ENCODE measurements at regions not wholly inside any gene's neighbourhood (a gene's known extent, or its start where the extent isn't known, plus 50 kb on each side); places are given as distances from the start of the nearest gene placed in this dataset.

DNA sequence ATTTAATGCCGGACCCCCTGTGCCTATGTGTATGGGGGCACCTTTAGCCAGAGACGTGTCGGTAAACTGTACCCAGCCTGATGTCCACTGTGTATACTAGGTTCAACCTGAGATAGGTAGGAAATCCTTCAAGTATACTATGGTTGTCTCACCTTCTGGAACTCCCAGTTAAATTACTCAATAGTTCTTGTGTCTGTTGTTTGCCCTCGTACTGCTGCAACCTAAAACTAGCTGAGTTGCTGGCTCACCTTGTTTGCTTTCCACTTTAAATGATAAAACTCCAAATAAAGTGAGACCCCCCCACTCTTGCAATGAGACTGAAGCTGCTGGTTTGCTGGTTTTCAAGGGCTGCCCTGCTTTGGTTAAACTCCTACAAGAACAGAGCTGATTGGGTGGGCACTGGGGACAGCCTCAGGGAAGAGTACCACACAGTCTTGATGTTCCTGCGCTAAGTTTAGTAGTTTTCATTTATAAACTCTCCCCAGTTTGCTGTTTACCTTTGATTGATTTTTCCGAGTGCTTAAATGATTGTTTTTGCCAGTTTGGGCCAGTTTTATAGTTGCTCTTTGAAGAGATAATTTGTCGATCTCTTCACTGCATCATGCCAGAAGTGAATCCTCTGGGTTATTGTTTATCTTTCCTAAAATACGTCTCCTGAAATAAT, 1281.8 kb upstream of the MAP3K7 start:
- Histone ChIP-seq H3K27ac (ENCODE audit: low read depth in 1 of 2, low read length in 2 of 2) (no peak overlapping the region), H3K4me3 (ENCODE audit: low read depth in 1 of 3, low read length in 3 of 3) (no peak overlapping the region), H3K4me1 (ENCODE audit: control insufficient read depth in 4 of 4, insufficient read depth in 4 of 4, low read length in 3 of 4) (peaks cover 0 to 10% (median 2%) of the 10 kb centered on the region in 4 donors), H3K9me3 (ENCODE audit: control insufficient read depth in 4 of 4, low read length in 3 of 4) (no peaks in the 10 kb centered on the region), H3K27me3 (ENCODE audit: control insufficient read depth in 4 of 4, insufficient read depth in 4 of 4, low read length in 3 of 4) (no peaks in the 10 kb centered on the region), H3K9ac (ENCODE audit: low read depth in 1 of 2, low read length in 2 of 2) (no peak overlapping the region), H3K36me3 (ENCODE audit: control insufficient read depth in 4 of 4, insufficient read depth in 3 of 4, low read depth in 1 of 4, low read length in 3 of 4) (no peaks in the 10 kb centered on the region)
- 48% methylated on average over 8 of the region's 8 CpGs for WGBS
- no peak for DNase-seq (ENCODE audit: low spot score)
- no peak for TF ChIP-seq JUND (IDR thresholded peaks at IDR 0.05)
- TF ChIP-seq FOXA1 (IDR thresholded peaks at IDR 0.05): no peak
- TF ChIP-seq FOXA2 (IDR thresholded peaks at IDR 0.05): peak; percentile 14
- TF ChIP-seq, protein P1, sequence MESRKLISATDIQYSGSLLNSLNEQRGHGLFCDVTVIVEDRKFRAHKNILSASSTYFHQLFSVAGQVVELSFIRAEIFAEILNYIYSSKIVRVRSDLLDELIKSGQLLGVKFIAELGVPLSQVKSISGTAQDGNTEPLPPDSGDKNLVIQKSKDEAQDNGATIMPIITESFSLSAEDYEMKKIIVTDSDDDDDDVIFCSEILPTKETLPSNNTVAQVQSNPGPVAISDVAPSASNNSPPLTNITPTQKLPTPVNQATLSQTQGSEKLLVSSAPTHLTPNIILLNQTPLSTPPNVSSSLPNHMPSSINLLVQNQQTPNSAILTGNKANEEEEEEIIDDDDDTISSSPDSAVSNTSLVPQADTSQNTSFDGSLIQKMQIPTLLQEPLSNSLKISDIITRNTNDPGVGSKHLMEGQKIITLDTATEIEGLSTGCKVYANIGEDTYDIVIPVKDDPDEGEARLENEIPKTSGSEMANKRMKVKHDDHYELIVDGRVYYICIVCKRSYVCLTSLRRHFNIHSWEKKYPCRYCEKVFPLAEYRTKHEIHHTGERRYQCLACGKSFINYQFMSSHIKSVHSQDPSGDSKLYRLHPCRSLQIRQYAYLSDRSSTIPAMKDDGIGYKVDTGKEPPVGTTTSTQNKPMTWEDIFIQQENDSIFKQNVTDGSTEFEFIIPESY (IDR thresholded peaks at IDR 0.05): no peak
- peak in 1 of 2 donors; percentile 17 for TF ChIP-seq HNF4A (conservative IDR thresholded peaks at IDR 0.05)
- no peak for TF ChIP-seq CTCF (IDR thresholded peaks at IDR 0.05; ENCODE audit: low read depth, low read length, missing input control)
- TF ChIP-seq RXRA (IDR thresholded peaks at IDR 0.05): peak in 1 of 2 donors; percentile 26

GRCh38 chr6:91865889-91866288, 1279.0 kb upstream of the MAP3K7 start:
- WGBS: 66% methylated on average over 3 of the region's 3 CpGs
- DNase-seq (ENCODE audit: low spot score): no peak
- Histone ChIP-seq H3K27me3 (ENCODE audit: control insufficient read depth in 4 of 4, insufficient read depth in 4 of 4, low read length in 3 of 4) (no peaks in the 10 kb centered on the region), H3K4me3 (ENCODE audit: low read depth in 1 of 3, low read length in 3 of 3) (no peak overlapping the region), H3K9ac (ENCODE audit: low read depth in 1 of 2, low read length in 2 of 2) (no peak overlapping the region), H3K27ac (ENCODE audit: low read depth in 1 of 2, low read length in 2 of 2) (no peak overlapping the region), H3K36me3 (ENCODE audit: control insufficient read depth in 4 of 4, insufficient read depth in 3 of 4, low read depth in 1 of 4, low read length in 3 of 4) (no peaks in the 10 kb centered on the region), H3K9me3 (ENCODE audit: control insufficient read depth in 4 of 4, low read length in 3 of 4) (no peaks in the 10 kb centered on the region), H3K4me1 (ENCODE audit: control insufficient read depth in 4 of 4, insufficient read depth in 4 of 4, low read length in 3 of 4) (peaks cover 0 to 10% (median 2%) of the 10 kb centered on the region in 4 donors)
- TF ChIP-seq HNF4G (IDR thresholded peaks at IDR 0.05) (no peak), HNF4A (conservative IDR thresholded peaks at IDR 0.05) (no peak), SP1 (IDR thresholded peaks at IDR 0.05) (no peak), FOXA1 (IDR thresholded peaks at IDR 0.05) (no peak), TAF1 (conservative IDR thresholded peaks at IDR 0.05) (no peak), YY1 (IDR thresholded peaks at IDR 0.05) (no peak), RXRA (IDR thresholded peaks at IDR 0.05) (no peak), MAX (IDR thresholded peaks at IDR 0.05) (no peak), CTCF (IDR thresholded peaks at IDR 0.05; ENCODE audit: low read depth, low read length, missing input control) (no peak), FOXA2 (IDR thresholded peaks at IDR 0.05) (no peak), RAD21 (IDR thresholded peaks at IDR 0.05) (no peak), JUND (IDR thresholded peaks at IDR 0.05) (no peak), EGR1 (IDR thresholded peaks at IDR 0.05; ENCODE audit: low read depth in 2 of 2) (no peak)
- TF ChIP-seq, protein P2, sequence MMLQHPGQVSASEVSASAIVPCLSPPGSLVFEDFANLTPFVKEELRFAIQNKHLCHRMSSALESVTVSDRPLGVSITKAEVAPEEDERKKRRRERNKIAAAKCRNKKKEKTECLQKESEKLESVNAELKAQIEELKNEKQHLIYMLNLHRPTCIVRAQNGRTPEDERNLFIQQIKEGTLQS (IDR thresholded peaks at IDR 0.05): no peak
- TF ChIP-seq, protein P1 (IDR thresholded peaks at IDR 0.05): no peak

Data from liver (tissue), 8 donors.